GM21526 (cell line): ENCODE measurements at regions not wholly inside any gene's neighbourhood (a gene's known extent, or its start where the extent isn't known, plus 50 kb on each side); places are given as distances from the start of the nearest gene placed in this dataset.
"Not testable (repeated sequence)": the region's sequence is repeated elsewhere in the genome, so short reads cannot be mapped to it uniquely, and the experiment has no call there.

Experiments
- ATAC-seq: cut with Tn5 transposase; IDR thresholded peaks from one replicate; pipeline ENCODE4 v1.9.1; 2021; ENCODE audit warnings: moderate library complexity; ENCODE audit not compliant: unreplicated experiment, low FRiP score

DNA sequence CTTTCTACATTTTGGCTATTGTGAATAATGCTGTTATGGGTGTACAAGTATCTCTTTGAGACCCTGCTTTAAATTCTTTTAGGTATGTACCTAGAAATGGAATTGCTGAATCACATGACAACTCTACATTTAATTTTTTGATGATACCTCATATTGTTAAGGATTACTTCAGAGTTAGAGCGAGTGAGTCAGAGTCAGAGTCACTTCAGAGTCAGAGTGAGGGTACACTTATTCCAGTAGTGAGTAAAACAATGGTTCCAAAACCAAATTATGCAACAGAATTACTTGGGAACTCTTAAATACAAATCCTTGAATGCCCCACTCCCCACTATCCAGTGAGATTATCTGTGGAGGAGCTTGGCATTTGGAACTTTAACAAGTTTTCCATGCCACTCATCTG, 50.3 kb upstream of the SNRK start:
- ATAC-seq = no peak

DNA sequence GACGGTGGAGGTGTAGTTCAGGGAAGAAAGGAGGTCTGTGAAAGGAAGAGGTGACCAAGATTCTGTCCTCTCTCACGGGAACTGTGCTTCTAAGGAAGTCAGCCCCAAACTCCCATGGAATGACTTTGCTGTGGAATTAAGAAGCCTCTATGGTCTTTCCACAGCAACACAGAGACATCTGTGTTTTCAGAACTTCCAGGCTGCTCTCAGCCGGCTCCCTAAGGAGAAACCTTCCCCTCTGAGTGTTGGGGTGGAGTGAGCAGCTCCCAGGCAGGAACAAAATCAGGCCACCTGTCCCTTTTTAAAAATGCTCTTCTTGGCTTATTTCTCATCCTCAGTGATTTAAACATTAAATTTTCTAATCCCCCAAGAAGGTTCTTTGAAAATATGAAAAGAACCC, 53.3 kb upstream of the SNRK start:
- no peak for ATAC-seq

DNA sequence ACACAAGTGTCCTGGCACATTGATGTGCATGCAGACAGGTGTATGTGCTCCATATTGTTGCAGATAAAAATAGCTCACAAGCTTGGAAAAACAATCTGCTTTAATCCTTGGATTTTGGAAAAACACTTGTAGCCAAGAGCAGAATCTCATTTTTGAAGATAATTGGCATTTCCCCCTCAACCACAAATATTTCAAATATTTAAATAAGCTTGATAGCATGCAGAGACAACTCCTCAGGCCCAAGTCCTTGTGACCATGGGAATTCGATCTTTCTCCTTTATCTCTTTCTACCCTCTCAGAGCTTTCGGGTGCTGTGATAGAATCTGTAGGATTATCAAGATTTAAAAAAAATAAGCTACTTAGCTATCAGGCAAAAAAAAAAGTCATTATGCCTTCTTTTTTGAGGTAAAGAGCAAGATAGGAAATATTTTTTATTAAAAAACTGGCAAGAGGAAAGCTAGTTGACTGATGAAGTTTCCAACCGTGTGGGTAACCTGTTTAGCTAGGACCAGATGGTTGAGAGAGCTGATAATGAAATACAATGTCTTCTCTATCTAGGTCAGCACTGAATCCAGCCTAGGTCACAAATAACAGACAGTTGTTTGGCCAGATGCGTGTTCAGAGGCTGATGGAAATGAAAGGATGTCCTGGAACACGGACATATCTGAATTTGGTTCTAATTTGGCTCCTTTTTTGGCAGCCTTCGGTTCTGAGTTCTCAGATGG, 54.9 kb upstream of the SNRK start:
- no peak for ATAC-seq

DNA sequence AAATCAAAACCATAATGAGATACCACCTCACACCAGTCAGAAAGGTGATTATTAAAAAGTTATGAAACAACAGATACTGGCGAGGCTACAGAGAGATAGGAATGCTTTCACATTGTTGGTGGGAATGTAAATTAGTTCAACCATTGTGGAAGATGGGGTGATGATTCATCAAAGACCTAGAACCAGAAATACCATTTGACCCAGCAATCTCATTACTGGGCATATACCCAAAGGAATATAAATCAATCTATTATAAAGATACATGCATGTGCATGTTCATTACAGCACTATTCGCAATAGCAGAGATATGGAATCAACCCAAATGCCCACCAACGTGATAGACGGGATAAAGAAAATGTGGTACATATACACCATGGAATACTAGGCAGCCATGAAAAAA, 56.5 kb upstream of the SNRK start:
- not testable (repeated sequence) for ATAC-seq

DNA sequence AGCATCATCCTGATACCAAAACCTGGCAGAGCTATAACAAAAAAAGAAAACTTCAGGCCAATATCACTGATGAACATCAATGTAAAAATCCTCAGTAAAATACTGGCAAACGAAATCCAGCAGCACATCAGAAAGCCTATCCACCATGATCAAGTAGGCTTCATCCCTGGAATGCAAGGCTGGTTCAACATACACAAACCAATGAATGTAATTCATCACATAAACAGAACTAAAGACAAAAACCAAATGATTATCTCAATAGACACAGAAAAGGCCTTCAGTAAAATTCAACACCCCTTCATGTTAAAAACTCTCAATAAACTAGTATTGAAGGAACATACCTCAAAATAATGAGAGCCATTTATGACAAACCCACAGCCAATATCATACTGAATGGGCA, 58.7 kb upstream of the SNRK start:
- ATAC-seq = not testable (repeated sequence)

DNA sequence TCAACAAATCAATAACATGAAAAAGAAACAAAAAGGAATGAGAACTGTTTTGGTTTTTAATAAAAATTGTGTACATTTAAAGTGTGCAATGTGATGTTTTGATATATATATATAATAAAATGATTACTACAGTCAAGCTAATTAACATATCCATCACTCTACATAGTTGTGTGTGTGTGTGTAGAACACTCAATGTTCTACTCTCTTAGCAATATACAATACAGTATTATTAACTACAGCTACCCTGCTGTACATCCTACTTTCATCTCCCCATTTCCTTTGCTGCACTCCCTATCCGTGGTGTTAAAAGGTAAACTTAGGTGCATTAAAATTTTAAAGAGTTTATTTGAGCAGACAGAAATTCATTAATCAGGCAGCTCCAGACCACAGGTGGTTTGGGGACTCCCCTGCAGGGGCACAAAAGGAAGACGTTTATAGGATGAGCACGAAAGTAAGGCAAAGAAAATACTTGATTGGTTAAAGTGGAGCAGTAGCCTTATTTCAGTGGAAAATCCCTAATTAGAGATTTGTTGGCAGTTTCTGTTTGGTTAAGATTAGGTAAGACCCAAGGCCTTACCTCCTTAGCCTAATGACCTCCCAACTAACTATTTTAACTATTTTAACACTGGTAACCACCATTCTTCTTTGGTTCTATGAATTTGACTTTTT, 61.8 kb upstream of the SNRK start:
- ATAC-seq = no peak

DNA sequence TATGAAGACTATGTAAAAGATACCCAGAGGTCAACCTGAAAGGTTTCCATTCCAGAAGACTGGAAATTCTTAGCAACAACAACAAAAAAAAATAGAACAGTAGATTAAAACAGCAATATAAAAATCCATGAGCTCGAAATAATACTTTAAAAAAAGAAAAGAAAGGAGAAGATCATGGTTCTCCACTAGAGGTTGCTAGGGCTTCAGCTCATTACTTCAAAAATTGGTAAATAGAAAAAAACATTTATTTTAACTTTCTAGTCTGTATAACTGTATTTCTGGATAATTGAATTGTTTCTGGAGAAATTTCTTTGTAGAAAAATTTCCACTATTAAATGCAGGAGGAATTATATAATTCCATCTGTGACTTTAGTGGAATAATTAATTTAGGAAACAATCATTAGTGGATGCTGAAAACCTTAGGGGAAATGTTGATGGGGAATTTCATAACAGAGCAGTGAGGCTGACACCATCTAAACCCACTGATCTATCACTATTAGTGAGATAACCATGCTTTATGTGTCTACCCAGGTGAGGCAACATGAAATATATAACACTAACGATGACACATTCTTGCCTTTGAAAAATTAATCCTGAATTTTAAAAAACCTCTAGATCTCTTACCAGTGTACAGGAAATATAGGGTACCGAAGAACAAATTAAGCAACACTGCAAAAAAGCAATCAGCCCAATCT, 62.5 kb upstream of the SNRK start:
- ATAC-seq = no peak

DNA sequence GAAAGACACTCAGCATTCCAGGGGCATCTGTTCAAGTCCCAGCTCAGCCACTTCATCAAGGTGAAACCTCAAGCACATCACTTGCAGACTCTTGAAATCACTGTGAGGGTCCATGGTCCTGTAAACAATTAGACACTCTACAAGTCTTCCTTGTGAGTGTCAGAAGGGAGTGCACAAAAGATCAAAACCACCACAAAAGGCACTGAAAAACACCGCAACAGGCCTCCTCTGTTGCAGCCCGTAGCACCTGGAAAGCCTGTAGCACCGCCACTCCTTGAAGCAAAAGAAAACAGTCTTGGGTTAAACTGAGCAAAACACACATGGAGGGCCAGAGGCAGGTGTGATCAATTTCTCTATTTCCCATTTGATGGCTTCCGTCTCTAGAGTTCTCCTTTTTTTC, 63.8 kb upstream of the SNRK start:
- ATAC-seq = no peak

DNA sequence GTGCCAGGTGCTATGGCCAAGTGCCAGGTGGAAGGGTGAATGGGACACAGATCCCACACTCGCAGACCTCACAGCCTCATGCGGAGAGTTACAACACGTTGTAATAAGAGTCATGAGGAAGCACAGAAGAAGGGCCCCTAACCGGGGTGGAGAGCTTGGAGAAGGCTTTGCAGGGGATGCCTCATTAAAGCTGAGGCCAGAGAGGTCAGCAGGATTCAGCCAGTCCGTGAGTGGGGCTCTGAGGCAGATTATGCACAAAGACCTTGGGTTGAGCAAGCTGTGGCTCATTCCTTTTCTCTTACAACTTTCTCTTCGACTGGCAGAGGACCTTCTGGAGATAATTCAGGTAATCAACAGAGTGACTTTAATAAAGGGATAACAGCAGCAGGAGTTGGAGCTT, 65.3 kb upstream of the SNRK start:
- no peak for ATAC-seq

DNA sequence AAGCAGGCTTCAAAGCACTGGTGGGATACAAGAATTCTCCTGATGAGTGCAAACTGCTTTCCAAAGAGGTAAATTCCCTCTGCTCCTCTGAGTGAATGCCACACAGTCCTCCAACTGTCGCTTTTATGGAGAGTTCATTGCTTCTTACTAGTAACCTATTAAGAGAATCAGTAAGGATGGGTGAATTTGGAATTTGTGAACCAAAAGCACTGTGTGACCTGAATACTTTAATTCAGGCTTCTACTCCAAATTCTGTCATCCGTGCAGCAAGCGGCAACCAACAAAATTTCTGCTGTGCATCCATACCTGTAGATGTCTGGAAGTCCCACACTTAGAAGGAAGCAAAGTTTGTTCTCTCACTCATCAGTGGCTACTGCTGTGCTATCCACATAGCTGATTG, 66.7 kb upstream of the SNRK start:
- no peak for ATAC-seq

DNA sequence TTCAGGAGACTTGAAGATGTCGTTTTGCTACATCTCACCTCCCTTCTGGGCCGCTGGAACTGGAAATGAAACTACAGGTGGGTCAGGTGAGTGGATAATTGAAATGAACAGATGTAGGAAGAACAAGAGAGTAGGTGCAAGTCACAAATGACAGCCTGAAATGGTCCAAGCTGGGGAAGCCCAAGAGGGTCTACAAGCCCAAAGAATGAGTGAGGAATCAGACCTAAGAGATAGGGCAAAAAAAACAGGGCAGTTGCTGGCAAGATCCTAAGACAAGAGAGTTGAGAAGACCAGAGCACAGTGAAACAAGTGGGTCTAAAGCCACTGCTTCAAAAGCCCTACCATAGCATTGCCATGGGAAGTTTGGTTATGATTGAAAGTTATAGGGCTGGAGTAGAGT, 67.4 kb upstream of the SNRK start:
- ATAC-seq = no peak

DNA sequence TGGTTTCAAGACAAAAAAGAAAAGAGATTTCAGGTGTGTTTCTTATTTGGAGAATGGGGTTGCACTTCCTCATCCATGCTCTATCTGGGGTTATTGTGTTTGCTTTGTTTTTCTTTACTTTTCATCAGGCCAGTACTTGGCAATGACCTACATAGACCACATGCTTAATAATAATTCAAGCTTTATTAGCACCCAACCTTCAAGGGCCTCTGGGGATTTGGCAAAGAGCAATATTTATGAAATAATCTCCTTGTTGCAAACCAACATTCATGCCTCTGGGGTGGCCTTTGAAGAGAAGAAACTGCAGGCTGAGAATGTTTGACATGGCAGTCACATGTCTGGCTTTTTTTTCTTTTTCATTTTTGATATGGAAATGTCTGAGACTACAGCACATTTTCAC, 68.2 kb upstream of the SNRK start:
- no peak for ATAC-seq

DNA sequence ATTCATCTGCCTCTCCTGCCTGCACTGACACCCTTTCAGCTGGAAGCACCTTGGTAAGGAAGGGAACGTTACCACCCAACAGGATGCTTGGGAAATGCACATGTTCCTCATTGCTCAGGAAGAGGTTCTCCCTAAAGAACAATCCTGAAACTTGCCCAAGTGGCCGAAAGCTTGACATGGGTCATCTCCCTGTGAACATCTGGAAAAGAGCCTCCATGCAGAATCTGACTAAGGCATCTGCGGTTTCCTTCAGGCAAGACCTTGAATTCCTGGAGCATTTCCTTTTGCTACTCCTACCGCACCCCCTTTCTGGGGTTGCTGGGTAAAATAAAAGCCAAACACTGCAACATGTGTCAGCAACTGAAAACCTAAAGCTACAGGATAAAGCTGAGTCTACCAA, 68.7 kb upstream of the SNRK start:
- ATAC-seq = no peak

DNA sequence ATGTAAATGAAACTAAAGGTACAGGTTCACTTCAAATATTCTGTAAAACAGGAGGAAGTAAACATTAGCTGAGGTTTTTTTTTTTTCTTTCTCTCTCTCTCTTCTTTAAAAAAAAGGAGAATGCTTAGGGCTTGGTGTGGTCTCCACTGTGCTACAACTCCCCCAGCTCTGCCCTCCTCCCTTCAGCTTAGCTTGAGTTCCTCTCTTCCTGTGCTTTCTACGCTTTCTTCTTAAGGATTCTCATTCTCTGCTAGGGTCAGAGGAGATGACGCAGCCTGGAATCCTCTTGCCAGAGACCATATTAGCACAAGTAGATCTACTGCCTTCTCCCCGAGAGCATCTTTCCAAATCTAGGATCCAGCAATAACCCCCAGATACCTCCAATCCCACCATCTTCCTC, 69.1 kb upstream of the SNRK start:
- ATAC-seq = no peak

DNA sequence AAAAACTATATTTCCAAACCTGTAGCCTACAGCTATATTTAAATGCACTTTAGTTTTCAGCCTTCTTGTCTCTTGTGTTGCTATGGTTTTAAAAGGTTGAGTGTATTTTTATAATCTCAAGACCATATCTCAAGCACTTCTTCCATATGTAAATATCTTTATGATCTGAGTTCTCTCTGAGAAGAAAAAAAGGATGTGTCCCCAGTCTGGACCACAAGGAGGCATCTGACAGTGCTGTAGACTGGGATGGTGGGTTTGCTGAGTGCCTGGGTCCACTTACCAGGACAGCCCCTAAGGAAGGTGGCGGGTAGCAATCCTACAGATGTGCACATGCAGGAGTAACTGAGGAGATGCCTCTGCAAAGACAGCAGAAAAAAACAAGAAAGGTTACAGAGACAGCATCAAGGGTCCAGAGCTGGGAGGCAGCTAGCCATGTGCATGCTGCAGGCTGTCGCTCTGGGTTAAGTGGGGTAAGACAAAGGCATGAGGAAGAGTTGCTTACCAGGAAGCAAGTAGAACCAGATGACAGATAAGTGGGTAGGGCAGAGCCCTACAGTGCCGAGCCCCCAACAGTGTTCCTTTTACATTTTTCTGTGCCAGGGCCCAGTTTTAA, 70.6 kb upstream of the SNRK start:
- no peak for ATAC-seq

DNA sequence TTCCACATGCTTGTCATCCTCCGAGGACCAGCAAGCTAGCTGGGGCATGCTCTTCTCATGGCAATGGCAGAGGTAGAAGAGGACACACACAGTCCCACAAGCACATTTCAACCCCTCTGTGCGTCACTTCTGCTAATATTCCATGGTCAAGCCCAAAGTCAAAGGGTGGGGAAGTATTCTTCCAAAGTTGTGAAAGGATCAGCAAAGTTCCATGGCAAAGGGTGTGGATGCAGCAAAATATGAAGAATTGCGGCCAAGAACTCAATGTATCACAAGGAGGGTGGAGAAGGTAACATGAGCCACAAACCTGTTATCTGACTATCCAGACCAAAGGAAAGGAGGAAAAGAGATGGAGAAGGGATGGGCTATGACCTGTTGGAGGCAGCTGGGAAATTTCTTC, 71.2 kb upstream of the SNRK start:
- no peak for ATAC-seq

DNA sequence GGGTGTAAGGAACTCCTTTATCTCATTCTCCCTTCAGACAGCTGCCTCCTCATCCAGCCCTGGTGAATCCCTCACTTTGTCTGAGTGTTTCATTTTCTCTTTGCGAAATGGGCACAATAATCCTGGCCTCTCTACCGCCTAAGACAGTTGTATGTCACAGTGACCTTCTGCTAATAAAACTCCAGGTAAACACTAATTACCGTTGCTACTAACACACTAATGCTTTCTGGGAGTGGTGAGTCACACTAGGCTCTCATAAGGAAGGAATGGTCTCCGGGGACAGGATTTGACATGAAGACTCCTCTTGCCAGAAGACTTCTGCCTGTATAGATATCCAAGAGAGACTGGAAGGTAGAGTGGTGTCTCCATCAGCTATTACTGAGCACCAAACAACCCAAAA, 71.7 kb upstream of the SNRK start:
- no peak for ATAC-seq

DNA sequence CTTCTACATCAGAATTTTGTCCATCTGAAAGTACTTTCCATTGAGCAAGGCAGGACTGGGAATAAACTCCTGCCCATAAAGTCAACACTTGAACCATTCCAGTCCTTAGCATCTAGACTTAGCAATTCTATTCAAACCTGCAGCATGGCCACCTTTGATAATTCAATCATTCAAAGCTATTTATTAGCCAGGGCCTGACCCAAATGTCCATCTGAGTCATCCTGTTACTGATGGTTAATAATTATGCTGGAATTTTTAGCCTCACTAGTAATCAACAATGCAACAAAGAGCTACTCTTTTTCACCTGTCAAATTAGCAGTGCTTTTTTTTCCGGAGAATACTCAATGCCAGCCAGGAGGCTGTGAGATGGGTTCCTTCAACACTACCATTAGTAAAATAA, 72.7 kb upstream of the SNRK start:
- ATAC-seq = no peak

DNA sequence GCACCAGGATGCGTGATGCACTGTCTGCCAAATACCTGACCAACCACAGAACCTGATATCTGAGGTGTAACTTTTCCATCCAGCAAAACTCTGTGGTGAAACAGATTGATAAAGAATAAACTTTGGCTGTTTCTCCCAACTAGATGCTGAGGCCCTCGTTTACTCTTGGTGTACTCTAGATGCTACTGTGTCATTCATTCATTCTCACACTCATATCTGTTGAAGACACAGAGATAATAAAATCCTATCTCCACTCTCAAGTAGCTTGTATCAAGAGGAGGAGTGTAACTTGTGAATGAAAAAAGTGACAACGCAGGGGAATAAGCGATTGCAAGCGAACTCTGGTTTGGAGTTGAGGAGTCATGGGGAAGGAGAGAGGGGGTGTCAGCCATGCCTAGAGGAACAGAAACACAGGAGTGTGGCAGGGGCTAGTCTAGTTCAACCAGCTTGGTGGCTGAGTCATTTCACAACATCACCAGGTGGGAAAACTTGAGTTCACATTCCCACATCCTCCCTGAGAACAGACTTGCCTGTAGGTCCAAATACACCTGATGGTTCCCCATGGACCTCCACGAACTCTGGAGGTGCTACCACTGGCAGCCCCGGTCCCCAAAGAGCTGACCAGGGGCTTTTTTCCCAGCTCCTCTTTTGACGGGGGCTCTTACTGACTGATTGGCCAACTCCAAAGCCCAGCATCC, 73.3 kb upstream of the SNRK start:
- no peak for ATAC-seq

DNA sequence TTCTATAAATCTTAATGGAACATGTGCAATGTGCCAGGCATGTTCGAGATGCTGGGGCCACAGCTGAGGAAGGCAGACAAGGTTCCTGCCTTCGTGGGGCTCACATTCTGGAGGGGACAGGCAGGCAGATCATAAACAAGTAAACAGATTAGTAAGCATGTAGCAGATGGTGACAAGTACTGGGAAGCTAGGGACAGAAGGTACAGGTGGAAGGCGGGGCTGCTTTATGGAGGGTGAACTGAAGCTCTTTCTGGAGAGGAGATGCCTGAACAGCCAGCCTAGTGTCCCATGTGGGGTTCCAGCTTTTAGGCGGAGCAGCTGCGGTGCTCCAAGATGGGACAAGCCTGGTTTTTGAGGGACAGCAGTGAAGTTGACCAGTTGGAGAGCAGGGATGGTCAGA, 74.7 kb upstream of the SNRK start:
- ATAC-seq = no peak
